SK-N-SH treated with all-trans-retinoic acid at 6 μM for 48 hours (cell line): ENCODE measurements at regions not wholly inside any gene's neighbourhood (a gene's known extent, or its start where the extent isn't known, plus 50 kb on each side); places are given as distances from the start of the nearest gene placed in this dataset.

Source experiments
- ATAC-seq: fragments of 200-7000 bp; cut with Tn5 transposase; 3 replicates; pipeline ENCODE4 v1.9.1; 2020; ENCODE audit warnings: mild to moderate bottlenecking, moderate library complexity
- ARNTL ChIP-seq: fragments of 450-650 bp; formaldehyde crosslinking; IDR thresholded peaks from 2 replicates; pipeline ENCODE4 v1.5.0; 2020; ENCODE audit warnings: low read depth, mild to moderate bottlenecking, moderate library complexity, borderline replicate concordance
- BACH2 ChIP-seq: fragments of 250-450 bp; sonication (Bioruptor Pico); IDR thresholded peaks from 2 replicates; pipeline ENCODE4 v1.9.0; 2021; ENCODE audit warnings: mild to moderate bottlenecking, borderline replicate concordance
- CSDC2 ChIP-seq: fragments of 250-450 bp; sonication (Bioruptor Pico); IDR thresholded peaks from 2 replicates; pipeline ENCODE4 v1.5.0; 2020; ENCODE audit warnings: mild to moderate bottlenecking, moderate library complexity
- ESRRG ChIP-seq: fragments of 250-450 bp; sonication (Bioruptor Pico); IDR thresholded peaks from 2 replicates; pipeline ENCODE4 v1.6.1; 2021; ENCODE audit warnings: mild to moderate bottlenecking
- GLIS3 ChIP-seq: fragments of 250-450 bp; sonication (Bioruptor Pico); IDR thresholded peaks from 2 replicates; pipeline ENCODE4 v1.5.0; 2020; ENCODE audit warnings: mild to moderate bottlenecking, moderate library complexity
- ISL1 ChIP-seq: fragments of 250-450 bp; sonication (Bioruptor Pico); IDR thresholded peaks from 2 replicates; pipeline ENCODE4 v2.1.2; 2022; ENCODE audit warnings: mild to moderate bottlenecking, moderate library complexity
- OSR1 ChIP-seq: fragments of 250-450 bp; sonication (Bioruptor Pico); IDR thresholded peaks from 2 replicates; pipeline ENCODE4 v1.8.0; 2022; ENCODE audit warnings: moderate library complexity, mild to moderate bottlenecking, inconsistent platforms
- PPARA ChIP-seq: fragments of 250-450 bp; sonication (Bioruptor Pico); IDR thresholded peaks from 2 replicates; pipeline ENCODE4 v1.5.0; 2020; ENCODE audit warnings: mild to moderate bottlenecking, borderline replicate concordance
- RARB ChIP-seq: fragments of 250-450 bp; sonication (Bioruptor Pico); IDR thresholded peaks from 2 replicates; pipeline ENCODE4 v1.8.0; 2021; ENCODE audit warnings: mild to moderate bottlenecking, moderate library complexity
- SNAI2 ChIP-seq: fragments of 250-450 bp; sonication (Bioruptor Pico); IDR thresholded peaks from 2 replicates; pipeline ENCODE4 v1.5.0; 2020; ENCODE audit warnings: mild to moderate bottlenecking, moderate library complexity
- TCF4 ChIP-seq: fragments of 250-450 bp; sonication (Bioruptor Pico); IDR thresholded peaks from 2 replicates; pipeline ENCODE4 v1.8.0; 2021; ENCODE audit warnings: mild to moderate bottlenecking, moderate library complexity, borderline replicate concordance
- TOX ChIP-seq: fragments of 250-450 bp; sonication (Bioruptor Pico); IDR thresholded peaks from 2 replicates; pipeline ENCODE4 v1.8.0; 2021; ENCODE audit warnings: mild to moderate bottlenecking, moderate library complexity, borderline replicate concordance
- ZC3H10 ChIP-seq: fragments of 250-450 bp; sonication (Bioruptor Pico); IDR thresholded peaks from 2 replicates; pipeline ENCODE4 v1.5.1; 2021; ENCODE audit warnings: mild to moderate bottlenecking, moderate library complexity
- ZFP3 ChIP-seq: fragments of 250-450 bp; sonication (Bioruptor Pico); IDR thresholded peaks from 2 replicates; pipeline ENCODE4 v1.5.0; 2020; ENCODE audit warnings: mild to moderate bottlenecking, moderate library complexity
- ZFP30 ChIP-seq: fragments of 450-650 bp; formaldehyde crosslinking; IDR thresholded peaks from 2 replicates; pipeline ENCODE4 v1.5.0; 2022; ENCODE audit warnings: mild to moderate bottlenecking, moderate library complexity
- ZNF565 ChIP-seq: fragments of 450-650 bp; formaldehyde crosslinking; conservative IDR thresholded peaks from 2 replicates; pipeline ENCODE4 v1.5.0; 2020; ENCODE audit warnings: low read depth, mild to moderate bottlenecking, moderate library complexity
- ZNF70 ChIP-seq: fragments of 450-650 bp; formaldehyde crosslinking; IDR thresholded peaks from 2 replicates; pipeline ENCODE4 v1.5.0; 2020; ENCODE audit warnings: mild to moderate bottlenecking, moderate library complexity
- ZNF8 ChIP-seq: fragments of 450-650 bp; formaldehyde crosslinking; IDR thresholded peaks from 2 replicates; pipeline ENCODE4 v1.5.0; 2020; ENCODE audit warnings: mild to moderate bottlenecking, moderate library complexity
- TF ChIP-seq, protein P1 (sequence below): fragments of 250-450 bp; sonication (Bioruptor Pico); IDR thresholded peaks from 2 replicates; pipeline ENCODE4 v1.8.0; 2020; ENCODE audit warnings: mild to moderate bottlenecking, moderate library complexity, borderline replicate concordance
- TF ChIP-seq, protein P2 (sequence below): fragments of 250-450 bp; sonication (Bioruptor Pico); IDR thresholded peaks from 2 replicates; pipeline ENCODE4 v1.5.1; 2020; ENCODE audit warnings: low read depth, mild to moderate bottlenecking, moderate library complexity
- TF ChIP-seq, protein P3 (sequence below): fragments of 250-450 bp; sonication (Bioruptor Pico); IDR thresholded peaks from 2 replicates; pipeline ENCODE4 v1.8.0; 2021; ENCODE audit warnings: low read depth, mild to moderate bottlenecking, moderate library complexity, borderline replicate concordance
- TF ChIP-seq, protein P4 (sequence below): fragments of 250-450 bp; sonication (Bioruptor Pico); IDR thresholded peaks from 2 replicates; pipeline ENCODE4 v1.5.1; 2021; ENCODE audit warnings: mild to moderate bottlenecking, moderate library complexity

DNA sequence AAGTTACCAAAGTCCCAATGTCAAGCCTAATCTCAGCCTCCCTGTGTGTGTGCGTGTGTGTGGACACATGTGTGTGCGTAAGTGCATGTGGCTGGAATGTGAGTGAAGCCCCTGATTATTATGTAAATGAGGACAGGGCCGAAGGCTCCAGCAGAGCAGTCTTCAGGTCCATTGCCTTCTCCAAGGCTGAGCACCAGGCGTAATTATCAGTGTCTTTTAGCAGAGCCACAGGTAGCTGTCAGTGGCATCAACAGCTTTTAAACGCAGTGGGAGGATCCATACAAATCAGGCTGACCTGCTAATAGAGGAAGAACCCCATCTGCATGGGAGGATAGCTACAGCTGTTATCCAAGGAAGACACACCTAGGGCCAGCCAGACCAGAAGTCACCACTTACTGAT, 324.3 kb upstream of the MOCS1 start:
- TF ChIP-seq ARNTL (no peak), ZNF565 (CRISPR knock-in tag) (no peak), OSR1 (CRISPR knock-in tag) (no peak), GLIS3 (CRISPR knock-in tag) (no peak), CSDC2 (CRISPR knock-in tag) (no peak), BACH2 (no peak), ISL1 (CRISPR knock-in tag) (no peak), RARB (CRISPR knock-in tag) (no peak), ZC3H10 (CRISPR knock-in tag) (no peak), TOX (no peak), ZFP30 (no peak)
- TF ChIP-seq, protein P1, sequence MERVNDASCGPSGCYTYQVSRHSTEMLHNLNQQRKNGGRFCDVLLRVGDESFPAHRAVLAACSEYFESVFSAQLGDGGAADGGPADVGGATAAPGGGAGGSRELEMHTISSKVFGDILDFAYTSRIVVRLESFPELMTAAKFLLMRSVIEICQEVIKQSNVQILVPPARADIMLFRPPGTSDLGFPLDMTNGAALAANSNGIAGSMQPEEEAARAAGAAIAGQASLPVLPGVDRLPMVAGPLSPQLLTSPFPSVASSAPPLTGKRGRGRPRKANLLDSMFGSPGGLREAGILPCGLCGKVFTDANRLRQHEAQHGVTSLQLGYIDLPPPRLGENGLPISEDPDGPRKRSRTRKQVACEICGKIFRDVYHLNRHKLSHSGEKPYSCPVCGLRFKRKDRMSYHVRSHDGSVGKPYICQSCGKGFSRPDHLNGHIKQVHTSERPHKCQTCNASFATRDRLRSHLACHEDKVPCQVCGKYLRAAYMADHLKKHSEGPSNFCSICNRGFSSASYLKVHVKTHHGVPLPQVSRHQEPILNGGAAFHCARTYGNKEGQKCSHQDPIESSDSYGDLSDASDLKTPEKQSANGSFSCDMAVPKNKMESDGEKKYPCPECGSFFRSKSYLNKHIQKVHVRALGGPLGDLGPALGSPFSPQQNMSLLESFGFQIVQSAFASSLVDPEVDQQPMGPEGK (CRISPR knock-in tag): no peak
- TF ChIP-seq, protein P2, sequence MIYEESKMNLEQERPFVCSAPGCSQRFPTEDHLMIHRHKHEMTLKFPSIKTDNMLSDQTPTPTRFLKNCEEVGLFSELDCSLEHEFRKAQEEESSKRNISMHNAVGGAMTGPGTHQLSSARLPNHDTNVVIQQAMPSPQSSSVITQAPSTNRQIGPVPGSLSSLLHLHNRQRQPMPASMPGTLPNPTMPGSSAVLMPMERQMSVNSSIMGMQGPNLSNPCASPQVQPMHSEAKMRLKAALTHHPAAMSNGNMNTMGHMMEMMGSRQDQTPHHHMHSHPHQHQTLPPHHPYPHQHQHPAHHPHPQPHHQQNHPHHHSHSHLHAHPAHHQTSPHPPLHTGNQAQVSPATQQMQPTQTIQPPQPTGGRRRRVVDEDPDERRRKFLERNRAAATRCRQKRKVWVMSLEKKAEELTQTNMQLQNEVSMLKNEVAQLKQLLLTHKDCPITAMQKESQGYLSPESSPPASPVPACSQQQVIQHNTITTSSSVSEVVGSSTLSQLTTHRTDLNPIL (CRISPR knock-in tag): no peak
- TF ChIP-seq, all 23 proteins: peak for 0

DNA sequence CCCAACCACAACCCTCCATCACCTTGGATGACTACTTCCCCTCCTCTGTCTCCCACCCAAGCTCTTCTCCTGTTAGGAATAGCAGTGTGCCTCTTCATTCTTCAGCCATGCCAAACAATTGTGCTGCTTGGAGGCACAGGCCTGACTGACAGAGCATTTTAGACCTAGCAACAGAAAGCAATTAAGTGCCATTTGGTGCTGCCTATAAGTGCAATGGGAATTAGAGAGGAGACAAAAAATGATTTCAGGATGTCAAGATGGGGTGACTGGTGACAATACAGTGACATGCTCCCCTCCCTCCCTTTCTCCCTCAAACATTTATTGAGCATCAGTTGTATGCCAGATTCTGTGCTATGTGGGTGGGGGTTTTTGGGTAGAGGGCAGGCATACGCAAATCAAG, 322.6 kb upstream of the MOCS1 start:
- no peak for ATAC-seq
- TF ChIP-seq, protein P1 (CRISPR knock-in tag): no peak
- TF ChIP-seq, protein P3, sequence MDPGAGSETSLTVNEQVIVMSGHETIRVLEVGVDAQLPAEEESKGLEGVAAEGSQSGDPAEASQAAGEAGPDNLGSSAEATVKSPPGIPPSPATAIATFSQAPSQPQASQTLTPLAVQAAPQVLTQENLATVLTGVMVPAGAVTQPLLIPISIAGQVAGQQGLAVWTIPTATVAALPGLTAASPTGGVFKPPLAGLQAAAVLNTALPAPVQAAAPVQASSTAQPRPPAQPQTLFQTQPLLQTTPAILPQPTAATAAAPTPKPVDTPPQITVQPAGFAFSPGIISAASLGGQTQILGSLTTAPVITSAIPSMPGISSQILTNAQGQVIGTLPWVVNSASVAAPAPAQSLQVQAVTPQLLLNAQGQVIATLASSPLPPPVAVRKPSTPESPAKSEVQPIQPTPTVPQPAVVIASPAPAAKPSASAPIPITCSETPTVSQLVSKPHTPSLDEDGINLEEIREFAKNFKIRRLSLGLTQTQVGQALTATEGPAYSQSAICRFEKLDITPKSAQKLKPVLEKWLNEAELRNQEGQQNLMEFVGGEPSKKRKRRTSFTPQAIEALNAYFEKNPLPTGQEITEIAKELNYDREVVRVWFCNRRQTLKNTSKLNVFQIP (CRISPR knock-in tag): no peak
- TF ChIP-seq TOX (no peak), ESRRG (no peak), ISL1 (CRISPR knock-in tag) (no peak), ZC3H10 (CRISPR knock-in tag) (no peak), OSR1 (CRISPR knock-in tag) (no peak), RARB (CRISPR knock-in tag) (no peak), BACH2 (no peak), ZNF70 (CRISPR knock-in tag) (no peak), ZFP3 (CRISPR knock-in tag) (no peak)

More for the DNA sequence above, 324.3 kb upstream of the MOCS1 start:
- no peak for ATAC-seq

DNA sequence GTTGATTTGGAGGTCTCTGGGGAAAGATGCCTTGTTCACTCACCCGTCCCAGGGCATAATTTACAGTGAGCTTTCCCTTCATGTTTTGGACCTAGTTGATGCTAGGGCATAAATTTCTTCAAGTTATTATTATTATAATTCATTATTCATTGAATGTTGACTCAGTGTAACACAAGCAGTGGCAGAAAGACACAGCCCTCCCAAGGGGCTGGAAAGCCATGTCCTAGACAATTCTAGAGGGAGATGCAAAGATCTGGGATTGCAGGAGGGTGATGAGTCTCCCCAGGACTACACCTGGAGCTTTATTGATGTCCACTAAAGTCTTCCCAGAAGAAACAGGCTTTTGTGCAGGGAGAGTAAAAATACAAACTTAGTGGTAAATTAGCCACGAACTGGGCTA, 322.0 kb upstream of the MOCS1 start:
- TF ChIP-seq CSDC2 (CRISPR knock-in tag) (no peak), SNAI2 (CRISPR knock-in tag) (no peak), RARB (CRISPR knock-in tag) (no peak), OSR1 (CRISPR knock-in tag) (no peak), ISL1 (CRISPR knock-in tag) (no peak), ZFP3 (CRISPR knock-in tag) (no peak), ZFP30 (no peak), ESRRG (no peak), PPARA (CRISPR knock-in tag) (no peak), ZNF8 (CRISPR knock-in tag) (no peak), TCF4 (CRISPR knock-in tag) (no peak), ZNF70 (CRISPR knock-in tag) (no peak), BACH2 (no peak), GLIS3 (CRISPR knock-in tag) (no peak)
- TF ChIP-seq, protein P2 (CRISPR knock-in tag): no peak
- TF ChIP-seq, protein P3 (CRISPR knock-in tag): no peak
- TF ChIP-seq, protein P4, sequence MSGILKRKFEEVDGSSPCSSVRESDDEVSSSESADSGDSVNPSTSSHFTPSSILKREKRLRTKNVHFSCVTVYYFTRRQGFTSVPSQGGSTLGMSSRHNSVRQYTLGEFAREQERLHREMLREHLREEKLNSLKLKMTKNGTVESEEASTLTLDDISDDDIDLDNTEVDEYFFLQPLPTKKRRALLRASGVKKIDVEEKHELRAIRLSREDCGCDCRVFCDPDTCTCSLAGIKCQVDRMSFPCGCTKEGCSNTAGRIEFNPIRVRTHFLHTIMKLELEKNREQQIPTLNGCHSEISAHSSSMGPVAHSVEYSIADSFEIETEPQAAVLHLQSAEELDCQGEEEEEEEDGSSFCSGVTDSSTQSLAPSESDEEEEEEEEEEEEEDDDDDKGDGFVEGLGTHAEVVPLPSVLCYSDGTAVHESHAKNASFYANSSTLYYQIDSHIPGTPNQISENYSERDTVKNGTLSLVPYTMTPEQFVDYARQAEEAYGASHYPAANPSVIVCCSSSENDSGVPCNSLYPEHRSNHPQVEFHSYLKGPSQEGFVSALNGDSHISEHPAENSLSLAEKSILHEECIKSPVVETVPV (CRISPR knock-in tag): no peak
- TF ChIP-seq, protein P1 (CRISPR knock-in tag): no peak
- ATAC-seq: no peak
